H1 (cell line): ENCODE measurements at regions not wholly inside any gene's neighbourhood (a gene's known extent, or its start where the extent isn't known, plus 50 kb on each side); places are given as distances from the start of the nearest gene placed in this dataset.

Experiments
- CTCF ChIA-PET: fragments of 300-600 bp; sonication (Branson Sonifier 250); formaldehyde crosslinking; loops from one replicate; lab custom pipeline; 2021; ENCODE audit not compliant: partially characterized antibody; lab: Charles Lee
- POLR2A ChIA-PET: fragments of 300-600 bp; sonication (Branson Sonifier 250); formaldehyde crosslinking; loops from one replicate; lab custom pipeline; 2021; ENCODE audit warnings: inconsistent platforms; ENCODE audit not compliant: partially characterized antibody; lab: Charles Lee
- DNase-seq, 2 experiments: peaks; one replicate each; pipeline versions ENCODE4 v3.0.0 to v3.0.0-alpha.2; 2010 to 2022; ENCODE audit warnings: low spot score in 2 of 2, low read depth in 1 of 2, mixed read lengths in 1 of 2
- FAIRE-seq: peaks from 2 replicates; lab custom pipeline; 2011; peaks lifted over from hg19 to GRCh38; lab: Jason Lieb, UNC
- H2AFZ ChIP-seq: 2 replicates; pipeline ENCODE4 v1.8.1; 2012; ENCODE audit warnings: low read length, inconsistent platforms
- H2AK5ac ChIP-seq: 2 replicates; pipeline ENCODE4 v1.6.1; 2013; ENCODE audit warnings: low read depth, low read length
- H2BK120ac ChIP-seq: replicated peaks from 2 replicates; pipeline ENCODE3; 2013; ENCODE audit warnings: low read depth, low read length, inconsistent platforms
- H2BK12ac ChIP-seq: 2 replicates; pipeline ENCODE4 v1.6.1; 2013; ENCODE audit warnings: low read depth, low read length
- H2BK15ac ChIP-seq: 2 replicates; pipeline ENCODE4 v1.6.1; 2013; ENCODE audit warnings: low read length
- H2BK20ac ChIP-seq: 2 replicates; pipeline ENCODE4 v1.6.1; 2013; ENCODE audit warnings: low read length
- H2BK5ac ChIP-seq: 2 replicates; pipeline ENCODE4 v1.6.1; 2013; ENCODE audit warnings: low read depth, low read length
- H3K14ac ChIP-seq: 2 replicates; pipeline ENCODE4 v1.6.1; 2013; ENCODE audit warnings: inconsistent platforms; ENCODE audit not compliant: insufficient read length
- H3K18ac ChIP-seq: 2 replicates; pipeline ENCODE4 v1.6.1; 2013; ENCODE audit warnings: low read length; ENCODE audit errors: extremely low read depth
- H3K23ac ChIP-seq: 2 replicates; pipeline ENCODE4 v1.6.1; 2013; ENCODE audit warnings: inconsistent platforms; ENCODE audit not compliant: insufficient read length
- H3K23me2 ChIP-seq: 2 replicates; pipeline ENCODE4 v1.6.1; 2013; ENCODE audit warnings: low read depth, low read length
- H3K27ac ChIP-seq: 2 replicates; pipeline ENCODE4 v1.6.1; 2011; ENCODE audit warnings: low read depth, low read length, inconsistent platforms
- H3K27me3 ChIP-seq, 4 experiments: replicated peaks in 1 of 4; 1 replicate in 1 of 4; 2 replicates in 3 of 4; pipeline versions ENCODE4 v1.6.1 to v1.8.1; 2011 to 2013; ENCODE audit warnings: low read length in 3 of 4, mild to moderate bottlenecking in 3 of 4, inconsistent platforms in 2 of 4, mixed read lengths in 2 of 4, moderate library complexity in 1 of 4; ENCODE audit not compliant: control insufficient read depth in 3 of 4, insufficient read depth in 3 of 4; ENCODE audit errors: extremely low read depth in 1 of 4
- H3K36me3 ChIP-seq, 4 experiments: 2 replicates each; pipeline versions ENCODE4 v1.6.1 to v1.8.1; 2011 to 2013; ENCODE audit warnings: mild to moderate bottlenecking in 4 of 4, low read length in 3 of 4, moderate library complexity in 2 of 4, control low read depth in 1 of 4, inconsistent platforms in 1 of 4; ENCODE audit not compliant: insufficient read depth in 4 of 4, control insufficient read depth in 2 of 4
- H3K4ac ChIP-seq: replicated peaks from 2 replicates; pipeline ENCODE3; 2013; ENCODE audit warnings: low read length, low read depth, mixed read lengths, inconsistent platforms; ENCODE audit not compliant: insufficient read length
- H3K4me1 ChIP-seq, 4 experiments: replicated peaks in 1 of 4; 1 replicate in 1 of 4; 2 replicates in 3 of 4; pipeline versions ENCODE4 v1.6.1 to v1.8.1; 2011 to 2013; ENCODE audit warnings: low read length in 3 of 4, inconsistent platforms in 2 of 4, mixed read lengths in 1 of 4; ENCODE audit not compliant: insufficient read depth in 4 of 4, control insufficient read depth in 3 of 4
- H3K4me2 ChIP-seq, 2 experiments: 2 replicates each; pipeline versions ENCODE4 v1.6.1 to v1.8.1; 2011 to 2013; ENCODE audit warnings: low read depth in 2 of 2, low read length in 2 of 2, control low read depth in 1 of 2, inconsistent platforms in 1 of 2, mild to moderate bottlenecking in 1 of 2; ENCODE audit not compliant: insufficient read depth in 1 of 2
- H3K4me3 ChIP-seq, 4 experiments: fragments of 200-600, 300-600 bp in 1 of 4; sonication (generic), shearing (Covaris generic), sonication (Bioruptor Twin) in 1 of 4; 2 replicates each; pipeline versions ENCODE4 v1.5.1 to v1.8.1; 2011 to 2016; ENCODE audit warnings: low read length in 4 of 4, low read depth in 3 of 4, control low read depth in 2 of 4, inconsistent platforms in 2 of 4, mild to moderate bottlenecking in 2 of 4, mixed read lengths in 1 of 4, moderate library complexity in 1 of 4; ENCODE audit not compliant: insufficient read depth in 2 of 4; ENCODE audit errors: extremely low read depth in 1 of 4
- H3K56ac ChIP-seq: replicated peaks from 2 replicates; pipeline ENCODE3; 2013; ENCODE audit warnings: low read depth, mild to moderate bottlenecking, mixed read lengths, low read length, inconsistent platforms; ENCODE audit not compliant: insufficient read length
- H3K79me1 ChIP-seq: 2 replicates; pipeline ENCODE4 v1.6.1; 2013; ENCODE audit warnings: low read depth, low read length, control low read depth
- H3K79me2 ChIP-seq, 2 experiments: 2 replicates each; pipeline versions ENCODE4 v1.6.1 to v1.8.1; 2012 to 2013; ENCODE audit warnings: low read length in 2 of 2, mild to moderate bottlenecking in 2 of 2, inconsistent platforms in 1 of 2; ENCODE audit not compliant: insufficient read depth in 2 of 2, control insufficient read depth in 1 of 2
- H3K9ac ChIP-seq, 4 experiments: replicated peaks in 1 of 4; 1 replicate in 1 of 4; 2 replicates in 3 of 4; pipeline versions ENCODE4 v1.6.1 to v1.8.1; 2011 to 2013; ENCODE audit warnings: low read depth in 3 of 4, low read length in 3 of 4, control low read depth in 2 of 4, mild to moderate bottlenecking in 2 of 4, moderate library complexity in 2 of 4, inconsistent platforms in 1 of 4; ENCODE audit errors: extremely low read depth in 1 of 4
- H3K9me3 ChIP-seq, 2 experiments: 2 replicates each; pipeline versions ENCODE4 v1.6.1 to v1.8.1; 2012 to 2013; ENCODE audit warnings: mild to moderate bottlenecking in 2 of 2, moderate library complexity in 2 of 2, control low read depth in 1 of 2, inconsistent platforms in 1 of 2, low read depth in 1 of 2, low read length in 1 of 2, mixed read lengths in 1 of 2; ENCODE audit not compliant: insufficient read depth in 2 of 2
- H4K20me1 ChIP-seq, 2 experiments: replicated peaks in 1 of 2; 2 replicates each; pipeline versions ENCODE3 to v1.8.1; 2011 to 2013; ENCODE audit warnings: inconsistent platforms in 2 of 2, low read length in 2 of 2, mild to moderate bottlenecking in 1 of 2; ENCODE audit not compliant: insufficient read depth in 2 of 2, control insufficient read depth in 1 of 2
- H4K5ac ChIP-seq: 2 replicates; pipeline ENCODE4 v1.6.1; 2013; ENCODE audit warnings: low read length, low read depth, mixed read lengths, inconsistent platforms; ENCODE audit not compliant: insufficient read length
- H4K8ac ChIP-seq: 2 replicates; pipeline ENCODE4 v1.8.0; 2013; ENCODE audit warnings: mild to moderate bottlenecking, moderate library complexity, low read length, inconsistent platforms; ENCODE audit not compliant: insufficient read depth; ENCODE audit errors: extremely low read depth
- H4K91ac ChIP-seq: replicated peaks from 2 replicates; pipeline ENCODE3; 2013; ENCODE audit warnings: low read length, mixed read lengths, inconsistent platforms; ENCODE audit not compliant: insufficient read length
- BCL11A ChIP-seq, 2 experiments: IDR thresholded peaks; one replicate each; pipeline ENCODE4 v1.6.1; 2011; ENCODE audit warnings: low read depth in 2 of 2, low read length in 2 of 2, mild to moderate bottlenecking in 2 of 2
- EGR1 ChIP-seq: IDR thresholded peaks from 2 replicates; pipeline ENCODE4 v1.6.1; 2011; ENCODE audit warnings: low read depth, low read length, borderline replicate concordance
- GABPA ChIP-seq: IDR thresholded peaks from 2 replicates; pipeline ENCODE4 v1.6.1; 2011; ENCODE audit warnings: mild to moderate bottlenecking, low read length, moderate library complexity, borderline replicate concordance; ENCODE audit not compliant: insufficient read depth
- NRF1 ChIP-seq: IDR thresholded peaks from 2 replicates; pipeline ENCODE4 v1.6.1; 2011; ENCODE audit warnings: mild to moderate bottlenecking, low read depth, low read length, improper control_type of control experiment
- RNF2 ChIP-seq: fragments of 200-900, 300-1000 bp; sonication (generic); IDR thresholded peaks from 2 replicates; pipeline ENCODE4 v1.7.1; 2016; ENCODE audit warnings: borderline replicate concordance, low read depth, mild to moderate bottlenecking, antibody characterized with exemption, low read length; ENCODE audit not compliant: poor library complexity, severe bottlenecking; ENCODE audit errors: missing control alignments
- SUZ12 ChIP-seq: fragments of 200-600 bp; sonication (generic); IDR thresholded peaks from 2 replicates; pipeline ENCODE4 v1.6.1; 2012; ENCODE audit warnings: mild to moderate bottlenecking, inconsistent platforms, low read length, moderate library complexity, mixed read lengths
- TBP ChIP-seq: IDR thresholded peaks from 2 replicates; pipeline ENCODE4 v1.6.1; 2011; ENCODE audit warnings: low read depth, low read length, improper control_type of control experiment
- WGBS, 2 experiments: shearing (Covaris generic) in 1 of 2; methylation state at CpG; one replicate each; pipeline versions ENCODE4 v1.1.6 to v1.1.7; 2013 to 2015; ENCODE audit warnings: low lambda C conversion rate in 2 of 2, mixed read lengths in 2 of 2, inconsistent platforms in 1 of 2, low coverage in 1 of 2, missing lambda C conversion rate in 1 of 2; ENCODE audit not compliant: insufficient replicate concordance in 2 of 2, insufficient coverage in 1 of 2, insufficient read length in 1 of 2; ENCODE audit errors: extremely low coverage in 1 of 2, missing lambda C conversion rate in 1 of 2; 5-methylcytosine and 5-hydroxymethylcytosine counted together

GRCh38 chr16:9380221-9380620 is 288.8 kb downstream of the HAPSTR1 start:
- Histone ChIP-seq H3K27me3 (no peaks in the 10 kb centered on the region), H2BK20ac (no peak overlapping the region), H3K18ac (no peak overlapping the region), H4K20me1 (no peaks in the 10 kb centered on the region), H4K8ac (no peak overlapping the region), H2AK5ac (no peak overlapping the region), H3K27ac (no peak overlapping the region), H3K9me3 (no peaks in the 10 kb centered on the region), H2BK12ac (no peak overlapping the region), H3K4ac (no peak overlapping the region), H4K91ac (no peak overlapping the region), H2BK120ac (no peak overlapping the region), H3K4me1 (no peaks in the 10 kb centered on the region), H3K9ac (no peak overlapping the region), H2BK5ac (no peak overlapping the region), H3K56ac (no peak overlapping the region), H3K4me2 (no peak overlapping the region), H3K23ac (no peak overlapping the region), H3K79me1 (no peaks in the 10 kb centered on the region), H3K79me2 (no peaks in the 10 kb centered on the region), H3K4me3 (no peak overlapping the region), H4K5ac (no peak overlapping the region), H2BK15ac (no peak overlapping the region), H3K23me2 (no peaks in the 10 kb centered on the region; the same call in 1 of the 2 replicates), H3K36me3 (no peaks in the 10 kb centered on the region), H2AFZ (no peak overlapping the region), H3K14ac (no peak overlapping the region)
- DNase-seq = no peak
- TF ChIP-seq SUZ12 (no peak), NRF1 (no peak), TBP (no peak), EGR1 (no peak), RNF2 (no peak), BCL11A (IDR thresholded peaks at IDR 0.05; ENCODE audit: low read depth in 2 of 2, low read length in 2 of 2) (no peak), GABPA (no peak)
- FAIRE-seq = no peak
- ChIA-PET CTCF (no interaction called here), POLR2A (no interaction called here)
- 85 to 100% methylated on average over 1 to 3 of the region's 3 CpGs for WGBS, 2 experiments
